ENCODE measurements at regions not wholly inside any gene's neighbourhood (a gene's known extent, or its start where the extent isn't known, plus 50 kb on each side); places are given as distances from the start of the nearest gene placed in this dataset.
A peak's percentile ranks its signal among the peaks of the same experiment; 100 is the strongest.

GRCh38 chr2:144944546-144945220 is 424.8 kb upstream of the ZEB2 start:
- no peak overlapping the region for H3K4me3 ChIP-seq (ENCODE audit: low read depth in 1 of 3, low read length in 3 of 3)
- H3K36me3 ChIP-seq (ENCODE audit: control insufficient read depth in 3 of 3, insufficient read depth in 2 of 3, low read depth in 1 of 3, low read length in 3 of 3) = no peaks in the 10 kb centered on the region
- H3K27me3 ChIP-seq (ENCODE audit: control insufficient read depth in 3 of 3, insufficient read depth in 3 of 3, low read length in 3 of 3) = no peaks in the 10 kb centered on the region
- 90 to 91% (median 90%) methylated on average over 5 of the region's 5 CpGs for WGBS, 3 donors
- DNase-seq (no peak), FAIRE-seq (no peak)
- H3K27ac ChIP-seq (ENCODE audit: low read depth in 1 of 3, low read length in 2 of 3) = no peak overlapping the region
- peaks cover 0 to 30% (median 4%) of the 10 kb centered on the region in 3 donors for H3K4me1 ChIP-seq (ENCODE audit: control insufficient read depth in 3 of 3, insufficient read depth in 2 of 3, low read depth in 1 of 3, low read length in 2 of 3)
- no peaks in the 10 kb centered on the region for H3K9me3 ChIP-seq (ENCODE audit: control insufficient read depth in 2 of 2, insufficient read depth in 1 of 2, low read depth in 1 of 2, low read length in 1 of 2)

- DNase-seq (no peak), FAIRE-seq (no peak)
- H3K36me3 ChIP-seq (ENCODE audit: control insufficient read depth in 3 of 3, insufficient read depth in 2 of 3, low read depth in 1 of 3, low read length in 3 of 3) = no peaks in the 10 kb centered on the region
- peaks cover 0 to 30% (median 4%) of the 10 kb centered on the region in 3 donors for H3K4me1 ChIP-seq (ENCODE audit: control insufficient read depth in 3 of 3, insufficient read depth in 2 of 3, low read depth in 1 of 3, low read length in 2 of 3)
- no peaks in the 10 kb centered on the region for H3K27me3 ChIP-seq (ENCODE audit: control insufficient read depth in 3 of 3, insufficient read depth in 3 of 3, low read length in 3 of 3)
- no peaks in the 10 kb centered on the region for H3K9me3 ChIP-seq (ENCODE audit: control insufficient read depth in 2 of 2, insufficient read depth in 1 of 2, low read depth in 1 of 2, low read length in 1 of 2)
- WGBS, 3 donors = 55 to 79% (median 66%) methylated on average over 2 of the region's 2 CpGs
- no peak overlapping the region for H3K27ac ChIP-seq (ENCODE audit: low read depth in 1 of 3, low read length in 2 of 3)
- H3K4me3 ChIP-seq (ENCODE audit: low read depth in 1 of 3, low read length in 3 of 3) = no peak overlapping the region
These were observed 424.1 kb upstream of the ZEB2 start for GRCh38 chr2:144943986-144944385.

- no peak for FAIRE-seq
These were observed 423.5 kb upstream of the ZEB2 start for GRCh38 chr2:144943293-144943941.

GRCh38 chr2:144942516-144943256 is 422.8 kb upstream of the ZEB2 start:
- DNase-seq (peak; percentile 79 to 92), FAIRE-seq (no peak)
- Histone ChIP-seq H3K36me3 (ENCODE audit: control insufficient read depth in 3 of 3, insufficient read depth in 2 of 3, low read depth in 1 of 3, low read length in 3 of 3) (no peaks in the 10 kb centered on the region), H3K27ac (ENCODE audit: low read depth in 1 of 3, low read length in 2 of 3) (peak overlapping the region in 1 of 3 donors; percentile 67), H3K4me1 (ENCODE audit: control insufficient read depth in 3 of 3, insufficient read depth in 2 of 3, low read depth in 1 of 3, low read length in 2 of 3) (peaks cover 0 to 30% (median 4%) of the 10 kb centered on the region in 3 donors), H3K9me3 (ENCODE audit: control insufficient read depth in 2 of 2, insufficient read depth in 1 of 2, low read depth in 1 of 2, low read length in 1 of 2) (no peaks in the 10 kb centered on the region), H3K27me3 (ENCODE audit: control insufficient read depth in 3 of 3, insufficient read depth in 3 of 3, low read length in 3 of 3) (no peaks in the 10 kb centered on the region), H3K4me3 (ENCODE audit: low read depth in 1 of 3, low read length in 3 of 3) (no peak overlapping the region)
- WGBS, 3 donors = 25 to 52% (median 36%) methylated on average over 8 of the region's 8 CpGs

More at GRCh38 chr2:144943293-144943941, 423.5 kb upstream of the ZEB2 start:
- Histone ChIP-seq H3K4me3 (ENCODE audit: low read depth in 1 of 3, low read length in 3 of 3) (no peak overlapping the region), H3K9me3 (ENCODE audit: control insufficient read depth in 2 of 2, insufficient read depth in 1 of 2, low read depth in 1 of 2, low read length in 1 of 2) (no peaks in the 10 kb centered on the region), H3K27me3 (ENCODE audit: control insufficient read depth in 3 of 3, insufficient read depth in 3 of 3, low read length in 3 of 3) (no peaks in the 10 kb centered on the region), H3K27ac (ENCODE audit: low read depth in 1 of 3, low read length in 2 of 3) (peak overlapping the region in 1 of 3 donors; percentile 42), H3K36me3 (ENCODE audit: control insufficient read depth in 3 of 3, insufficient read depth in 2 of 3, low read depth in 1 of 3, low read length in 3 of 3) (no peaks in the 10 kb centered on the region), H3K4me1 (ENCODE audit: control insufficient read depth in 3 of 3, insufficient read depth in 2 of 3, low read depth in 1 of 3, low read length in 2 of 3) (peaks cover 0 to 30% (median 4%) of the 10 kb centered on the region in 3 donors)
- 20 to 45% (median 36%) methylated on average over 5 of the region's 5 CpGs for WGBS, 3 donors
- no peak for DNase-seq

DNA sequence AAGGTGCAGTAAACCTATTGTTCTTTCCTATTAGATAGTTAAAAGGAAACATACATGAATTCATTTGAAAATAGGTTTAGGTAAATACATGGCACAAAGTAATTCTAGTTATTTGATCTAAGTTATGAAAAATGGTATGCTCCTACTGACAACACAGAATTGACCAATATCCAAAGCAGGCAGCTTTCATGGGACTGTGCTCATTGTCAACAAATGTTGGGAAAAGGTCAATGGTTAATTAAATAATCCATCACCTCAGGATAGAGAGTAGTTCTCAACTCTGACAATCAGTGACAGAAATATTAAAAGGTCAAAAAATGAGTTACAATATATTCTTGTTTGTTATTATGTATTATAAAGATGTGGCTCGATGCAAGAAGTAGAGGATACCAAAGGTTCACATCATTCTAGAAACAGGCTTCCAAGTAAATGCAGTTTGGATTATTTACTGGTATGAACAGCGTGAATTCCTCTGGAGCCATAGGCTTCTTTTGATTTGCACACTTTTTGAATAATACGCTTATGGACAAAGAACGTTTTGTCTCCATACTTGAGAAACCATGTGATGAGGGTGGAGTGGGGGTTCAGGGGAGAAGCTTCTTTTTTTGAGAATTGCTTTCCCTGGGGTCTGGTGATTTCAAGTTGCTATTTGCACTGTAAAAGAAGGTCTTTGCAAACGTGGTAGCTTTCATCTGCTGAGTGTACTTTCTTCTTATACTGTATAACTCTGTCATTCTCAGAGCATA is 422.0 kb upstream of the ZEB2 start:
- no peaks in the 10 kb centered on the region for H3K36me3 ChIP-seq (ENCODE audit: control insufficient read depth in 3 of 3, insufficient read depth in 2 of 3, low read depth in 1 of 3, low read length in 3 of 3)
- DNase-seq = no peak
- peak overlapping the region in 1 of 3 donors; percentile 67 for H3K27ac ChIP-seq (ENCODE audit: low read depth in 1 of 3, low read length in 2 of 3)
- H3K9me3 ChIP-seq (ENCODE audit: control insufficient read depth in 2 of 2, insufficient read depth in 1 of 2, low read depth in 1 of 2, low read length in 1 of 2) = no peaks in the 10 kb centered on the region
- H3K4me1 ChIP-seq (ENCODE audit: control insufficient read depth in 3 of 3, insufficient read depth in 2 of 3, low read depth in 1 of 3, low read length in 2 of 3) = peaks cover 0 to 29% (median 4%) of the 10 kb centered on the region in 3 donors
- no peak for FAIRE-seq
- no peak overlapping the region for H3K4me3 ChIP-seq (ENCODE audit: low read depth in 1 of 3, low read length in 3 of 3)
- 74 to 81% (median 78%) methylated on average over 5 of the region's 5 CpGs for whole genome bisulfite sequencing, 3 donors
- H3K27me3 ChIP-seq (ENCODE audit: control insufficient read depth in 3 of 3, insufficient read depth in 3 of 3, low read length in 3 of 3) = no peaks in the 10 kb centered on the region

DNA sequence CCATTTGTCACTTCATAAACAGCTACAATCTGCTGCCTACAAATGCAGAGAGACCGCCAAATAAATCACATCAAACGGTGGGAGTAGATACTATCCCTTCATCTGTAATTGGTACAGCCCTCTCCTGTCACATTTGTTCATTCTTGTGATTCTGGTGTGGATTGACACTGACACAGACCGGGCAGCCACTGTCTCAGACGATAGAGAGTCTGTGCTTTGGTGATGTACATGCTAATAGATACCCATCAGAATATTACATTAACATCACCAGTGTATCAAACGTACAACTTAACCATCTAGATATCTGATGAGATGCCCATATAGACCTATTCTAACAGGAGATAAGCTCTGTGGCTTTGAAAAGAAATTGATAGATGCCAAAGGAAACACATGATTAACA is 419.7 kb upstream of the ZEB2 start:
- Histone ChIP-seq H3K4me3 (ENCODE audit: low read depth in 1 of 3, low read length in 3 of 3) (no peak overlapping the region), H3K27ac (ENCODE audit: low read depth in 1 of 3, low read length in 2 of 3) (no peak overlapping the region), H3K9me3 (ENCODE audit: control insufficient read depth in 2 of 2, insufficient read depth in 1 of 2, low read depth in 1 of 2, low read length in 1 of 2) (no peaks in the 10 kb centered on the region), H3K36me3 (ENCODE audit: control insufficient read depth in 3 of 3, insufficient read depth in 2 of 3, low read depth in 1 of 3, low read length in 3 of 3) (no peaks in the 10 kb centered on the region), H3K4me1 (ENCODE audit: control insufficient read depth in 3 of 3, insufficient read depth in 2 of 3, low read depth in 1 of 3, low read length in 2 of 3) (peaks cover 0 to 11% (median 4%) of the 10 kb centered on the region in 3 donors), H3K27me3 (ENCODE audit: control insufficient read depth in 3 of 3, insufficient read depth in 3 of 3, low read length in 3 of 3) (no peaks in the 10 kb centered on the region)
- no peak for FAIRE-seq
- no peak for DNase-seq
- WGBS, 3 donors = 82 to 87% (median 84%) methylated on average over 5 of the region's 5 CpGs

- peak overlapping the region in 2 of 3 donors; percentile 19 to 62 for H3K27ac ChIP-seq (ENCODE audit: low read depth in 1 of 3, low read length in 2 of 3)
- no peaks in the 10 kb centered on the region for H3K36me3 ChIP-seq (ENCODE audit: control insufficient read depth in 3 of 3, insufficient read depth in 2 of 3, low read depth in 1 of 3, low read length in 3 of 3)
- FAIRE-seq = no peak
- DNase-seq = peak; percentile 64 to 66
- 39 to 46% (median 45%) methylated on average over 7 of the region's 7 CpGs for WGBS, 3 donors
- H3K27me3 ChIP-seq (ENCODE audit: control insufficient read depth in 3 of 3, insufficient read depth in 3 of 3, low read length in 3 of 3) = no peaks in the 10 kb centered on the region
- no peaks in the 10 kb centered on the region for H3K9me3 ChIP-seq (ENCODE audit: control insufficient read depth in 2 of 2, insufficient read depth in 1 of 2, low read depth in 1 of 2, low read length in 1 of 2)
- no peak overlapping the region for H3K4me3 ChIP-seq (ENCODE audit: low read depth in 1 of 3, low read length in 3 of 3)
- peaks cover 0 to 4% (median 0%) of the 10 kb centered on the region in 3 donors for H3K4me1 ChIP-seq (ENCODE audit: control insufficient read depth in 3 of 3, insufficient read depth in 2 of 3, low read depth in 1 of 3, low read length in 2 of 3)
These were observed 418.2 kb upstream of the ZEB2 start for GRCh38 chr2:144937910-144938709.
